HepG2 (cell line): ENCODE measurements at regions not wholly inside any gene's neighbourhood (a gene's known extent, or its start where the extent isn't known, plus 50 kb on each side); places are given as distances from the start of the nearest gene placed in this dataset.

Source experiments
- ATAC-seq: fragments of 200-7000 bp; cut with Tn5 transposase; 3 replicates; pipeline ENCODE4 v1.9.1; 2020; ENCODE audit warnings: mild to moderate bottlenecking, moderate library complexity
- BruUV-seq: library from RNA; stranded (reverse); fragments of 400-500 nt; replicated peaks from 2 replicates; lab custom pipeline; 2021; lab: Mats Ljungman, UMichigan
- CTCF ChIA-PET: fragments of 300-600 bp; formaldehyde crosslinking; extraction: SDS; loops from one replicate; lab custom pipeline; 2021; ENCODE audit warnings: low total read pairs, inconsistent platforms, low intra/inter-chr PET ratio; lab: Yijun Ruan, JAX
- POLR2A ChIA-PET: fragments of 350-600 bp; sonication (Branson Sonifier 250); formaldehyde crosslinking; loops from one replicate; lab custom pipeline; 2020; ENCODE audit warnings: antibody characterized with exemption, inconsistent platforms; lab: Yijun Ruan, JAX
- DNase-seq: peaks from one replicate; pipeline ENCODE4 v3.0.0-alpha.2; 2015; ENCODE audit warnings: low spot score
- FAIRE-seq: peaks from 3 replicates; lab custom pipeline; 2011; peaks lifted over from hg19 to GRCh38; lab: Jason Lieb, UNC
- H2AFZ ChIP-seq: one replicate; pipeline ENCODE4 v1.6.1; 2011; ENCODE audit warnings: low read length, inconsistent platforms
- H3K27ac ChIP-seq: fragments of 300-600 bp; 3 replicates; pipeline ENCODE4 v1.8.0; 2011; ENCODE audit warnings: mixed run types, mild to moderate bottlenecking, mixed read lengths, low read length, inconsistent platforms; ENCODE audit not compliant: insufficient read depth; ENCODE audit errors: extremely low read length
- H3K27me3 ChIP-seq, 2 experiments: fragments of 200-600 bp in 1 of 2; 2 replicates in 1 of 2; 3 replicates in 1 of 2; pipeline versions ENCODE4 v1.6.0 to v1.8.0; 2011; ENCODE audit warnings: low read length in 2 of 2, mild to moderate bottlenecking in 2 of 2, moderate library complexity in 2 of 2, inconsistent platforms in 1 of 2; ENCODE audit not compliant: insufficient read depth in 2 of 2, control insufficient read depth in 1 of 2
- H3K36me3 ChIP-seq, 2 experiments: fragments of 200-600 bp in 1 of 2; replicated peaks in 1 of 2; 2 replicates in 1 of 2; 3 replicates in 1 of 2; pipeline versions ENCODE4 v1.5.1 to v1.8.0; 2011; ENCODE audit warnings: low read length in 2 of 2, inconsistent platforms in 1 of 2; ENCODE audit not compliant: insufficient read depth in 2 of 2, control insufficient read depth in 1 of 2
- H3K4me1 ChIP-seq: 2 replicates; pipeline ENCODE4 v1.5.1; 2012; ENCODE audit warnings: low read length, inconsistent platforms; ENCODE audit not compliant: insufficient read depth
- H3K4me2 ChIP-seq: 2 replicates; pipeline ENCODE4 v1.6.0; 2011; ENCODE audit warnings: low read depth, low read length, inconsistent platforms
- H3K4me3 ChIP-seq, 3 experiments: fragments of 200-600 bp in 1 of 3; sonication (generic), shearing (Covaris generic) in 1 of 3; replicated peaks in 1 of 3; 2 replicates each; pipeline ENCODE4 v1.5.1; 2011 to 2016; ENCODE audit warnings: low read length in 3 of 3, inconsistent platforms in 2 of 3, low read depth in 2 of 3, mild to moderate bottlenecking in 2 of 3, control low read depth in 1 of 3, mixed read lengths in 1 of 3; ENCODE audit not compliant: insufficient read depth in 1 of 3
- H3K79me2 ChIP-seq: one replicate; pipeline ENCODE4 v1.6.1; 2011; ENCODE audit warnings: low read length, inconsistent platforms; ENCODE audit not compliant: insufficient read depth
- H3K9ac ChIP-seq: 2 replicates; pipeline ENCODE4 v1.6.0; 2011; ENCODE audit warnings: mild to moderate bottlenecking, low read depth, low read length, inconsistent platforms; ENCODE audit not compliant: insufficient read depth
- H3K9me3 ChIP-seq: 2 replicates; pipeline ENCODE4 v1.5.1; 2012; ENCODE audit warnings: mild to moderate bottlenecking, low read length
- H4K20me1 ChIP-seq: 2 replicates; pipeline ENCODE4 v1.6.0; 2011; ENCODE audit warnings: inconsistent platforms, mild to moderate bottlenecking, low read length, moderate library complexity; ENCODE audit not compliant: insufficient read depth
- FOXA3 ChIP-seq: IDR thresholded peaks from 2 replicates; pipeline ENCODE4 v1.6.1; 2016; ENCODE audit warnings: missing genetic modification reagents, missing compliant biosample characterization
- FOXJ3 ChIP-seq: sonication (generic); formaldehyde crosslinking; IDR thresholded peaks from 2 replicates; pipeline ENCODE4 v1.4.0; 2020; ENCODE audit warnings: missing genetic modification reagents, mild to moderate bottlenecking, borderline replicate concordance
- KLF12 ChIP-seq: sonication (generic); formaldehyde crosslinking; IDR thresholded peaks from 2 replicates; pipeline ENCODE4 v1.4.0; 2020; ENCODE audit warnings: missing genetic modification reagents, borderline replicate concordance
- KMT2A ChIP-seq: sonication (generic); formaldehyde crosslinking; IDR thresholded peaks from 2 replicates; pipeline ENCODE4 v1.4.0; 2020; ENCODE audit warnings: missing genetic modification reagents
- LCORL ChIP-seq, 2 experiments: fragments of 450-650 bp in 1 of 2; sonication (generic) in 1 of 2; formaldehyde crosslinking in 1 of 2; IDR thresholded peaks; 2 replicates each; pipeline versions ENCODE4 v1.5.0 to v1.6.1; 2017 to 2020; ENCODE audit warnings: antibody characterized with exemption in 1 of 2, missing genetic modification reagents in 1 of 2
- PAF1 ChIP-seq: IDR thresholded peaks from 2 replicates; pipeline ENCODE4 v1.6.1; 2016; ENCODE audit warnings: missing genetic modification reagents, missing compliant biosample characterization
- POGZ ChIP-seq: sonication (generic); formaldehyde crosslinking; IDR thresholded peaks from 2 replicates; pipeline ENCODE4 v1.4.0; 2020; ENCODE audit warnings: mild to moderate bottlenecking, missing genetic modification reagents
- TRIM24 ChIP-seq: sonication (generic); formaldehyde crosslinking; IDR thresholded peaks from 2 replicates; pipeline ENCODE4 v1.8.0; 2022; ENCODE audit warnings: mild to moderate bottlenecking, missing genetic modification reagents
- ZNF567 ChIP-seq: sonication (generic); formaldehyde crosslinking; IDR thresholded peaks from 2 replicates; pipeline ENCODE4 v1.8.1; 2023; ENCODE audit warnings: mild to moderate bottlenecking, missing genetic modification reagents, borderline replicate concordance
- ZNF598 ChIP-seq: sonication (generic); formaldehyde crosslinking; IDR thresholded peaks from 2 replicates; pipeline ENCODE4 v1.5.1; 2020; ENCODE audit warnings: mild to moderate bottlenecking, missing genetic modification reagents, borderline replicate concordance
- WGBS: methylation state at CpG from one replicate; pipeline ENCODE4 v1.1.6; 2017; ENCODE audit warnings: low lambda C conversion rate; 5-methylcytosine and 5-hydroxymethylcytosine counted together
- in situ Hi-C: cut with HindIII; loops from 2 replicates; pipeline ENCODE4 v1.10.0; 2017; ENCODE audit warnings: low pct_unique_long_range_greater_than_20kb; ENCODE audit not compliant: extremely low pct_ligation_motif_present
- intact Hi-C: fragments of 100-400 bp; cut with micrococcal nuclease; formaldehyde crosslinking; loops from one replicate; pipeline ENCODE4 v1.10.0; 2022; ENCODE audit not compliant: unreplicated experiment
- TF ChIP-seq, protein P1 (sequence below): sonication (generic); formaldehyde crosslinking; IDR thresholded peaks from 2 replicates; pipeline ENCODE4 v1.4.0; 2020; ENCODE audit warnings: mild to moderate bottlenecking, missing genetic modification reagents
- TF ChIP-seq, protein P2 (sequence below): sonication (generic); formaldehyde crosslinking; IDR thresholded peaks from 2 replicates; pipeline ENCODE4 v1.8.1; 2023; ENCODE audit warnings: mild to moderate bottlenecking, inconsistent platforms, moderate library complexity, missing genetic modification reagents, borderline replicate concordance
- TF ChIP-seq, protein P3 (sequence below): sonication (generic); formaldehyde crosslinking; IDR thresholded peaks from 2 replicates; pipeline ENCODE4 v1.5.0; 2020; ENCODE audit warnings: missing genetic modification reagents
- TF ChIP-seq, protein P4 (sequence below): sonication (generic); formaldehyde crosslinking; IDR thresholded peaks from 2 replicates; pipeline ENCODE4 v1.8.1; 2023; ENCODE audit warnings: mild to moderate bottlenecking, missing genetic modification reagents
- TF ChIP-seq, protein P5 (sequence below): IDR thresholded peaks from 2 replicates; pipeline ENCODE4 v1.6.1; 2016

DNA sequence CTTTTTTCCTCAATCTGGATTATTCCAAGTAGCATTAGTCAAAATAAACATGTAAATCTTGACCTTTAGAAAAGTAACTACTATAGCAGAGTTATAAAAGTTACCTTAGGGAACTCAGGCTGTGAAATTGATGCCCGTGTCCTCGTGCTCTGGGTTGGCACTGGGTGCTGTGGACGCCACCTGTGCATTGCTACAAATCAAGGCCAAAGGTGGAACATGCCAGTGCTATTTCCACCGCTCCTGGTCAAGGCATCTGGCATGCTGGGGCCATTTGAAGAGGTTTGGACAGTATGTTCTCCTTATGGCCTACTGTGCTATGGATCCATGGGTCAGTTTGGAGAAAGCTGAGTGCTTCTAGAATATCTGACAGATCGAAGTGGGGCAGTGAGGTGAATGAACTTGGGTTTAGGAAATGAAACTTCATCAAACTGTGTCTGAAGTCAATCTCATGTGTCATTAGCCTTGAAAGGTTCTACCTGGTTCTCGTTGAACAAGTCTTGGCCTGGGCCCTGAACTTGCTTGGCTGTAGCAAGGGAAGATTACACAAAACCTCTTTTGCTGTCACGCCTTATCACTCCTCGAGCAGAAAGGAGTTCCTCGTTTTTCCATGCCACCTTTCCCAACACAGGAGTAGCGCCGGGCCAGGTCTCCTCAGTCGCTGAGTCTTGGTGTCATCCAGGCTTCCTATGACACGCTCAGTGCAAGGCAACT, 397.6 kb upstream of the RGMA start (continued):
- TF ChIP-seq, protein P1, sequence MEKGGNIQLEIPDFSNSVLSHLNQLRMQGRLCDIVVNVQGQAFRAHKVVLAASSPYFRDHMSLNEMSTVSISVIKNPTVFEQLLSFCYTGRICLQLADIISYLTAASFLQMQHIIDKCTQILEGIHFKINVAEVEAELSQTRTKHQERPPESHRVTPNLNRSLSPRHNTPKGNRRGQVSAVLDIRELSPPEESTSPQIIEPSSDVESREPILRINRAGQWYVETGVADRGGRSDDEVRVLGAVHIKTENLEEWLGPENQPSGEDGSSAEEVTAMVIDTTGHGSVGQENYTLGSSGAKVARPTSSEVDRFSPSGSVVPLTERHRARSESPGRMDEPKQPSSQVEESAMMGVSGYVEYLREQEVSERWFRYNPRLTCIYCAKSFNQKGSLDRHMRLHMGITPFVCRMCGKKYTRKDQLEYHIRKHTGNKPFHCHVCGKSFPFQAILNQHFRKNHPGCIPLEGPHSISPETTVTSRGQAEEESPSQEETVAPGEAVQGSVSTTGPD (CRISPR knock-in tag): no peak
- TF ChIP-seq LCORL (IDR thresholded peaks at IDR 0.05): no peak
- no peak for TF ChIP-seq LCORL (CRISPR knock-in tag; IDR thresholded peaks at IDR 0.05)
- no peak for TF ChIP-seq PAF1
- TF ChIP-seq, protein P2, sequence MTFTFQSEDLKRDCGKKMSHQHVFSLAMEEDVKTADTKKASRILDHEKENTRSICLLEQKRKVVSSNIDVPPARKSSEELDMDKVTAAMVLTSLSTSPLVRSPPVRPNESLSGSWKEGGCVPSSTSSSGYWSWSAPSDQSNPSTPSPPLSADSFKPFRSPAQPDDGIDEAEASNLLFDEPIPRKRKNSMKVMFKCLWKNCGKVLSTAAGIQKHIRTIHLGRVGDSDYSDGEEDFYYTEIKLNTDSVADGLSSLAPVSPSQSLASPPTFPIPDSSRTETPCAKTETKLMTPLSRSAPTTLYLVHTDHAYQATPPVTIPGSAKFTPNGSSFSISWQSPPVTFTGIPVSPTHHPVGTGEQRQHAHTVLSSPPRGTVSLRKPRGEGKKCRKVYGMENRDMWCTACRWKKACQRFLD (CRISPR knock-in tag): no peak
- TF ChIP-seq, protein P3, sequence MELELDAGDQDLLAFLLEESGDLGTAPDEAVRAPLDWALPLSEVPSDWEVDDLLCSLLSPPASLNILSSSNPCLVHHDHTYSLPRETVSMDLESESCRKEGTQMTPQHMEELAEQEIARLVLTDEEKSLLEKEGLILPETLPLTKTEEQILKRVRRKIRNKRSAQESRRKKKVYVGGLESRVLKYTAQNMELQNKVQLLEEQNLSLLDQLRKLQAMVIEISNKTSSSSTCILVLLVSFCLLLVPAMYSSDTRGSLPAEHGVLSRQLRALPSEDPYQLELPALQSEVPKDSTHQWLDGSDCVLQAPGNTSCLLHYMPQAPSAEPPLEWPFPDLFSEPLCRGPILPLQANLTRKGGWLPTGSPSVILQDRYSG: no peak
- no peak for TF ChIP-seq POGZ (CRISPR knock-in tag)

DNA sequence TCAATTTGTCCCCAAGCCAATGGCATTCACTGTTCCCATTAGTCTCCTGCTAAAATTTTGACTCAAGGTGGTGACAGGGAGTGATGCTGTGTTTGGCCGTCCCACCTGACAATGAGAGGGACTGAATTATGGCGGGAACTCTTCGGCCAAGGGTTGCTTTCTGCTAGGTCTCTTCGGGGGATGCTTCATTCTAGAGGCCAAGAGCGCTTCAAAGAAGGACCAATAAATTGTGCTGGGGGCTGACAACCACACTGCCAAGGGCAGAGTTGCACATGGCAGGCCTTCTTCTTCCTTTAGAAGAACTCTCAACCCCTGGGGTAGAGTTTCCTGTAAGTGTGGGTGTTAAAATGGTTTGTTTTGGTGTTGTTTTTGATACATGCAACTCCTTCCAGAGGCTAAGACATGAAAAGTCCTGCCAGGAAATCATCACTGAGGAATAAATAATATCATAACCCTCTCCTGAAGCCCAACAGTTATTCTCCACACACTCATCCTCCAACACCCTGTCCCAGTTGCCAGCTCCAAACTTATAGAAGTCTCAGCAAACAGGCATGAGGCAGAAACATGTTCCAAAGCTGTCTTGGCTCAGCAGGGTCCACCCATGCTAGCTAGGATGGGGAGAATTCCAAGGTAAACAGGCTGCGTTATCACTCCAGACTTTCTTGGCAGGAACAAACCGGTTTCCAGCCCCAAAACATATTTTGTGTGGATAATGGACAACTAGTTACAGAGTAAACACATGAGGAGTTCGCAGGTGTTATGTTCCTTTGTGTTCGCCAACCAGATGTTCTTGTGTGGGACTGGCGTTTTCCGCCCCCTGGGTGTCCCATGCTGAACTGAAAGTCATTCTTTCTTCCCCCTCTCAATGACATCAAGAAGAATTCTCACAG, 396.7 kb upstream of the RGMA start:
- Histone ChIP-seq H3K79me2 (no peaks in the 10 kb centered on the region), H3K4me3 (no peak overlapping the region), H4K20me1 (no peaks in the 10 kb centered on the region), H3K36me3 (no peaks in the 10 kb centered on the region), H3K4me2 (no peak overlapping the region), H3K27ac (no peak overlapping the region), H3K4me1 (no peaks in the 10 kb centered on the region), H3K27me3 (no peaks in the 10 kb centered on the region), H3K9ac (no peak overlapping the region), H3K9me3 (no peaks in the 10 kb centered on the region), H2AFZ (no peak overlapping the region)
- ChIA-PET POLR2A (no interaction called here), CTCF (no interaction called here)
- no TSS peak for BruUV-seq
- intact Hi-C loops: no loop called here
- ATAC-seq: no peak
- in situ Hi-C loops: no loop called here
- no peak for FAIRE-seq
- no peak for DNase-seq
- 40% methylated on average over 9 of the region's 11 CpGs for WGBS
- no peak for TF ChIP-seq FOXJ3 (CRISPR knock-in tag)
- no peak for TF ChIP-seq ZNF598 (CRISPR knock-in tag)
- TF ChIP-seq KLF12: no peak
- no peak for TF ChIP-seq FOXA3 (CRISPR knock-in tag)
- no peak for TF ChIP-seq TRIM24 (CRISPR knock-in tag)
- no peak for TF ChIP-seq KMT2A
- TF ChIP-seq, protein P4, sequence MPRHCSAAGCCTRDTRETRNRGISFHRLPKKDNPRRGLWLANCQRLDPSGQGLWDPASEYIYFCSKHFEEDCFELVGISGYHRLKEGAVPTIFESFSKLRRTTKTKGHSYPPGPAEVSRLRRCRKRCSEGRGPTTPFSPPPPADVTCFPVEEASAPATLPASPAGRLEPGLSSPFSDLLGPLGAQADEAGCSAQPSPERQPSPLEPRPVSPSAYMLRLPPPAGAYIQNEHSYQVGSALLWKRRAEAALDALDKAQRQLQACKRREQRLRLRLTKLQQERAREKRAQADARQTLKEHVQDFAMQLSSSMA (CRISPR knock-in tag): no peak
- no peak for TF ChIP-seq ZNF567
- TF ChIP-seq, protein P5, sequence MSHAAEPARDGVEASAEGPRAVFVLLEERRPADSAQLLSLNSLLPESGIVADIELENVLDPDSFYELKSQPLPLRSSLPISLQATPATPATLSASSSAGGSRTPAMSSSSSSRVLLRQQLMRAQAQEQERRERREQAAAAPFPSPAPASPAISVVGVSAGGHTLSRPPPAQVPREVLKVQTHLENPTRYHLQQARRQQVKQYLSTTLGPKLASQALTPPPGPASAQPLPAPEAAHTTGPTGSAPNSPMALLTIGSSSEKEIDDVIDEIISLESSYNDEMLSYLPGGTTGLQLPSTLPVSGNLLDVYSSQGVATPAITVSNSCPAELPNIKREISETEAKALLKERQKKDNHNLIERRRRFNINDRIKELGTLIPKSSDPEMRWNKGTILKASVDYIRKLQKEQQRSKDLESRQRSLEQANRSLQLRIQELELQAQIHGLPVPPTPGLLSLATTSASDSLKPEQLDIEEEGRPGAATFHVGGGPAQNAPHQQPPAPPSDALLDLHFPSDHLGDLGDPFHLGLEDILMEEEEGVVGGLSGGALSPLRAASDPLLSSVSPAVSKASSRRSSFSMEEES (CRISPR knock-in tag): no peak
